HG03354 (cell line): ENCODE measurements at regions not wholly inside any gene's neighbourhood (a gene's known extent, or its start where the extent isn't known, plus 50 kb on each side); places are given as distances from the start of the nearest gene placed in this dataset.
"Not testable (repeated sequence)": the region's sequence is repeated elsewhere in the genome, so short reads cannot be mapped to it uniquely, and the experiment has no call there.

Experiments
- ATAC-seq: cut with Tn5 transposase; IDR thresholded peaks from one replicate; pipeline ENCODE4 v1.9.1; 2021; ENCODE audit warnings: mild to moderate bottlenecking; ENCODE audit not compliant: unreplicated experiment, poor library complexity, severe bottlenecking

DNA sequence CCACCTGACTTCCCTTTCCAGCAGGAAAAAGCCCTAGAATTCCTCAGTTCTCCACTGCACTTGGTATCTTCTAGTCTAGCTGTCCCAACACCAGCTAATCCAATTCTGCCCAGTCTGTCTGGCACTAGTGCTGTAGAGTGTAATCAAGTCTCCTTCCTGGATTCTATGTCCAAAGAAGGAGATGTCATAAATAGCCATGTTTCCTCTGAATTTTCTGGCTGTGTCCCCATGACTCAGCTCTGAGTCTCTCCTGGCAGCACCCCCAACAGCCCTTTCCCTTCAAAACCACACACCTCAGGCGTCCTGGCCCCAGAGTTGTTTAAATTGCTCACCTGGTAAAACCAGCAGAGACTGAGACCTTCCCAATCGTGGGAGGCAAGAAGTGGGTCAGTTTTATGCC lies 197.2 kb downstream of the GRXCR1 start:
- no peak for ATAC-seq

DNA sequence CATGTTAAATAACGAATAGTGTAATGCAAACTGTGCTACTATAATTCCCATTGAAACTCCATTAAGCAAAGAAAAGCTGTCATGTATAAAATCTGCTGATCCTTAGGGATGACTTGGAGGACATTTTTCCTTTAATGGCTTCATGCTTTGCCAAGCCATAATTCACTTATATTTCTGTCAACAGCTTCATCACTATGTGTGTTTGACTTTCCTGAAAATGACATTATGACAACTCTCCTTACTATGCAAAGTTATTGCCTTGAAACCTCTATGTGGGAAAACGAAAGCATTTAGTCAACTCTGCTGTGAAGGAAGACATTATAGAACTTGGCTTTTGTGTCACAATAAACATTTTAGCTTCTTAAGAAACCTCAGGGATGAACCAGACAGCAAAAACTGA lies 210.5 kb downstream of the GRXCR1 start:
- no peak for ATAC-seq

DNA sequence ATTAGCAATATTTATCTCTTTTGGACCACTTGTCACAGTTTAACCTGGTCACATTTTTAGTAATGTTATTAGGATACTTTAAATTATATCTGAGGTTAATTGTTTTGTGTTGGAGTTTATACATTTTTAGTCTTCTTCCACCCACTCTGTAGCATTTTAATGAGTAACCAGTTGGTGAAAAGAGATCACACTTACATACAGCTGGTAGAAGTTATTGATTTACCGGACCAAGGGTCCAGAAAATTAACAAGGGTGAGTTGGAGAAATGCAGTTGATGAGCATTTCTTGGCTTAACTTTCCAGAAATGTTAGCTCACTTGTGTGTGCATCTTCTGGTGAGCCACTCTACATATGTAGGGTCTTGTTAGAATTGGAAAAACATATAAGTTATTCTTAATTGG lies 219.6 kb downstream of the GRXCR1 start:
- peak; percentile 70 for ATAC-seq

DNA sequence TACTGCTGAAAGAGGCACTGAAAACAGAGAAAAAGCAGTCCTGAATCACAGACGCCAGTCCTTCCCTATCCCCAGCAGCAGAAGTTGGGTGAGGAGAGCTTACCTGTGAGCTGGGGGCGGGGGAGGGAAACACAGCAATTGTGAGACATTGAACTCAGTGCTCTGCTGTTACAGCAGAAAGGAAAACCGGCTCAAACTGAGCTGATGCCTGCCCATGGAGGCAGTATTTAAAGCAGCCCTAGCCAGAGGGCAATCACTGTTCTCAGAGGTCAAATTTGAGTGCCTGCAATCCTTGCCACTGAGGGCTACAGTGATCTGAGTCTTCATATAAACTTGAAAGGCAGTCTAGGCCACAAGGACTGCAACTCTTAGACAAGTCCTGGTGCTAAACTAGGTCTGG lies 220.7 kb downstream of the GRXCR1 start:
- ATAC-seq: no peak

DNA sequence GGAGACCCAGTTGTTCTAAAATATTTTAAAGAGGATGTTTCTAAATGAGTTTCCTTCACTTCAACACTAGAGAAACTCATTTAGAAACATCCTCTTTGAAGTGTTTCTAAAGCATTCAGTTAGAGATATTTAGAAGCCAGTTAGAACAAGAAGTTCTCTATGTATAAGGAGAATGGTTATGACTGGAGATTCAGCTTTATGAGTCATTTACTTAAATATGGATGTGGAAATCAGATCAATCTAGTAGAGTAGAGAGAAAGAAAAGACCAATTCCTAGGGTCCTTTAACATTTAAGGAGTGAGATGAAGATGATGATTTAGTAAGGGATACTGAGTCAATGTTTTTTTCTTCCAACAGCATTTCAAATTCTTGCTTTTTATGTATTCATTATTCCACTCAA lies 234.1 kb downstream of the GRXCR1 start:
- no peak for ATAC-seq

DNA sequence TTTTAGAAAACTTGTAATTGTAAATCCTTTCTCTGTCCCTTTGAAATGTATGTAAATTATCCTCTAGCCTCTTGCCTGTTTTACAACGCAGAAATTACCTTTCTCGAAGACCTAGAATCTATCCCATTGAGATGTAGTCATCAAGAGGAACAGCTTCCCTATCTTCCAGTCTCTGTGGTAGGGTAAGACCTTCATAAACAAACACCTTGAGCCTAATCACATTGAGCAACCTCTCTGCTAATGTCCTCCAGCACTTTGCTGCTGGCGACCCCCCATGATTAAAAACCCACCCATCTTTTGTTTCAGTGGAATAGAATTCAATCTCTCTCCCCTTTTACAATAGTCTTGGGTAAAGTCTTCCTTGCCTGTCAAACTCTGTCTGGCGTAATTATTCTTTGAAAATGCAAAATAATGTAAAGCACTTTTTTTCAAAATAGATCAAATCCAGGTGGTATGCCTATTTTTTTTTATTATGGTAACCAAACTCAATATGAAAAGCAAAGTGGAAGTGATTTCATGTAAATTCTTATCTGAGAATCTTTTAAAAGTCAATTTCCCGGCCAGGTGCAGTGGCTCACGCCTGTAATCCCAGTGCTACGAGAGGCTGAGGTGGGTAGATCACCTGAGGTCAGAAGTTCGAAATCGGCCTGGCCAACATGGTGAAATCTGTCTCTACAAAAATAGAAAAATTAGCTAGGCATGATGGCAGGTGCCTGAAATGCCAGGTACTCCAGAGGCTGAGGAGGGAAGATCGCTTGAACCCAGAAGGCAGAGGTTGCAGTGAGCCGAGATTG lies 237.9 kb downstream of the GRXCR1 start:
- no peak for ATAC-seq

DNA sequence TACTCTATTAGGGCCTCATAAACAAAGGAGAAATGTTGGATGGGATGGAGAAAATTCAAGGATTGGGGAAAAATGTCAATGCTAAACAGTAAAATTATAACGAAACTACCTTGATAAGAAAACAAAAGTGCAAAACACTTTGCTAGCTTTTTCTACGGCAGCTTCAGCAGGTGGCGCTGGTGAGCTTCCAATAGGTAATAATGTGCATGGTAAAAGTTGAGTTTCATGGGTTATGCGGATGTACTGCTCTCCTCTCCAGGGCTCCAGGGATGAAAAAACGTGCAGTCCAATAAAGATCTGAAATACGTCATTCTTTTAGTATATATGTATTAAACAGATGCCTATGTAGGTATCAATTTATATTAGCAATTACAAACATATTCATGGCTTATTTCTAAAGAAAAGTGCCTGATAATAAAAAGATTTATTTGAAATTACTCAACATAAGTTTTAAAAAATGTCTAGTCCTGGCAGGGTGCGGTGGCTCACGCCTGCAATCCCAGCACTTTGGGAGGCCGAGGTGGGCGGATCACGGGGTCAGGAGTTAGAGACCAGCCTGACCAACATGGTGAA lies 239.6 kb downstream of the GRXCR1 start:
- ATAC-seq: peak; percentile 93

DNA sequence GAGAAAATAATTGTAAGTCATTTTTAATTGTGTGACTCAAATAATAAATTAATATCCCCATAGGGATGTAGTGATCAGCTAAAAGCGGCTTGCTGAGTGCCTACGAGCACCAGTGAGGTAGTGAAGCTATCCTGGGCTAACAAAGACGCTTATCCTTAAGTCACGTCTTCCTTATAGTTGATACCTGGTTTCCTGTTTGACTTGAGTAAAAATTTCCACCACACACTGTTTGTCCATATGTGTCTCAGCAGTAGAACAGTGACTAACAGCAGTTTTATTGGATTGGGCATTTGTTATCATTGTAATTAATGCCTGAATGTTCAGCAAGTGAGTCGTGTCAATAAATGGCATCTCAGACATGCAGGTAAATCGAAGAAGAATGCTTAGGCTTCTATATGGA lies 241.1 kb downstream of the GRXCR1 start:
- no peak for ATAC-seq

DNA sequence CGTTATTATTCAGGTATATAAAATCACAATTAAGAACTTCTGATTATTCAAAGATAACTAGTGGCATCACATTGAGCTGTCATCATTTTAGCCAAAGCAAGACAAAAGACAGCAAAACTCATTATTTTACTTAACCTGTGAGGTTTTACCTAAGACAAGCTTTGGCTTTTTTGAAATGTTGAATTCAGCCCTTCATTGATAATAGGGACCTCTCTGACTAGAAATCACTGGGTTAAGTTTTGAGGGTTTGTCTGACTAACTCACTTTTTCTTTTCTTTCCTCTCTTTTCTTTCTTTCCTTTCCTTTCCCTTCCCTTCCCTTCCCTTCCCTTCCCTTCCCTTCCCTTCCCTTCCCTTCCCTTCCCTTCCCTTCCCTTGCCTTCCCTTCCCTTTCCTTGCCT lies 244.2 kb downstream of the GRXCR1 start:
- no peak for ATAC-seq

DNA sequence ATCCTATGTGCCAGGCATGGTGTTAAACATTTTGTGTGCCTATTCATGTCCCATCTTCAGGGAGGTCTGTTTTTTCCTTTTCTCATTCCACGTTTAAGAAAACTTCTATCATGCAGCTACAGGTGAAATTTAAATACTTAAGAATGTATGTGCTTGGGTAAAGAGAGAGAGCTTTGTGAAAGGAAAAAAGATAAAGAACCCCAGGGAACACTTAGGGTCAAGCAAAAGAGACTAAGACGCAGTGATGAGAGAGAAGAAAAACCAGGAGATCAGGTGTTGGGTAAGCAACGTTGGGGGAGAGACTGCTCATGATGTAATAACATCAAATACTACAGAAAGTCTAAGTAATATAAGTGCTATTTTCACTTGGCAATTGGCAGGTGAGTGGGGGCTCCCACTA lies 253.7 kb downstream of the GRXCR1 start:
- no peak for ATAC-seq

DNA sequence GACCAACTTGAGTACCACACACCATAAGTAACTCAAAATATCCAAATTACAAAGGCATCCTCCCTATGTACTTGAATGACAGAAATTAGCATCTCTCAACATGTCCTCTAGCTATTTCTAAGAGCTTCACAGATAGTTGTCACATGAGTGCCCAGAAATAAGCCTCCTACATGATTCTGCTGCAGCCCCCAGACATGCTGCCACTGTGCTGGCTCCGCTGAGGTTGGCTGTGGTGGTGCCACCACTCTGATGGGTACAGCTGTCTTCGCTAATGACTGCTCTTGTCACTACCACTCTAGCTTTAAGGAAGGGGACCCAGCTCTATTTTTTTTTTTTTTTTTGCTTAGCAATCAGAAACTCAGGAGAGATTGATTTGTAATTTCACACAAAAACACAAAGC lies 256.0 kb downstream of the GRXCR1 start:
- ATAC-seq: no peak

DNA sequence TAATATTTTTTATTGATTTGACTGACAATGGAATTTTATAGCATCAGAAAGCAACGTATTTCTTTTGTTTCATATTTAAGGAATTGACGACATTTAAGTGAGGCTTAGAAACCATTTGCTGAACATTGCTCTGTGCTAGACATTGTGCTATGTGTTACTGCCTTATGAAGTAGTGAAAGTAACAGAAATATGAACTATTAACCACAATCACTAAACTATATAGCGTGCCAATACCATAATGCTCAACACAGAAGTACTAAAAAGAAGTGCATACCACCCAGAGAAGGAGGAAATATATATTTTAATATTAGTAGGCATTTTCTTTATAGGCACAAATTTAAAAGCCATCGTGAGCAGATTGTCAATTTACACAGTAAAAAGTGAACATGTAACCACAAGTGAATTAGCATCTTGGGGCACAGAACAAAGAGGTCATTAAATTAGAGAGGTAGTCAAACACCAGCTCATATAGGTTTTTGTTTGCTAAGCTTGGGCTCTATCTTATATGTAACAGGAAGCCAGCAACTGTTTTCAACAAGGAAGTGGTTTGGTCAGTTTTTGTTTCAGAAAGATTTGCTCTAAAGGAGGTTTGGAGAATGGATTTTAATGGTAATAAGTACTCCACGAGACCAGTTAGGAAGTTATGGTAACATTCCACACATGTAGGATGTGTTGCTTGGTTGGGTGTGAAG lies 270.7 kb downstream of the GRXCR1 start:
- no peak for ATAC-seq

DNA sequence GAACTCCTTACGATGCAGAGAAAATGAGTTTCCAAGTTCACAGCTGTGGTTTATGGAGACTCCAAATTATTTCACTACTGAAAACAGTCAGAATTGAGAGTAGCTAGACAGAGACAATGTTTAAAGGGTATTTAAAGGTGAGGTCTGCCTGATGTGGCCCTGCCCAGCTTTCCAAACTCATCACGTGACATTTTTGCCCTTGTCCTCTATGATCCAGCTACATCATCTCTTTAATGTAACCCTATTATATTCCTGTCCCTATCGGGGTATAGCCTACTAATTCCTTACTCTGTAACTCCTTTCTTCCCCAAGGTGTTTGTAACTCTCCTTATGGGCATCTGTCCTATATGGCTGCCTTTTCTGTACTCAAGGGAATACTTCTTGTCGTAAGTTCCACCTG lies 297.2 kb downstream of the GRXCR1 start:
- ATAC-seq: no peak

DNA sequence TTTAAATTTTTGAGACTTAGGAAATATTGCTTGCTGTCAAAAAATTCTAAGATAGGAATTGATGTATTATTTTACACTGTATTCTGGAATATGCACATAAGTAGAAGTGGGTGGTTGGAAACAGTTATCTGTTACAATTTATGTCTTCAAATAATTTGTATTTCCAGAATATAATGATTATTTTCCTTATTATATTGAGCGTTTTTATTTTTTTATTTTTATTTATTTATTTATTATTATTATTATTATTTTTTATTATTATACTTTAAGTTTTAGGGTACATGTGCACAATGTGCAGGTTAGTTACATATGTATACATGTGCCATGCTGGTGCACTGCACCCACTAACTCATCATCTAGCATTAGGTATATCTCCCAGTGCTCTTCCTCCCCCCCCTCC lies 320.1 kb downstream of the GRXCR1 start:
- ATAC-seq: not testable (repeated sequence)

DNA sequence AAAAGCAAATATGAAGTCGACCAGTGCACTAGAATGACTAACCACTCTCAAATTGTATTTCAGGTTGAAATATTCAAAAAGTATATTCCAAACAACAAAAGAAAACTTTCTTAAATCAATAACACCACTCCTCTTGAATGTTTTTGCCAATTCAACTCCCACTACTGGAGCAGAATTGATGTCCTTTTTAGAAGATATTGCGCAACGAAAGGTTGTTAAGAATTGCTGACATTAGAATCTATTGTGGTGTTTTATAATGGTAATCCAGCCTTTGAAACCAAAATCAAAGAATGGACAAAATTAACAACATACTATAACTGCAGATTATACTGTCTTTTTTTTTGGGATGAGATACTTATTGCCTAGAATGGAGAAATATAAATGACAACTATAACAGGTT lies 331.3 kb downstream of the GRXCR1 start:
- no peak for ATAC-seq

DNA sequence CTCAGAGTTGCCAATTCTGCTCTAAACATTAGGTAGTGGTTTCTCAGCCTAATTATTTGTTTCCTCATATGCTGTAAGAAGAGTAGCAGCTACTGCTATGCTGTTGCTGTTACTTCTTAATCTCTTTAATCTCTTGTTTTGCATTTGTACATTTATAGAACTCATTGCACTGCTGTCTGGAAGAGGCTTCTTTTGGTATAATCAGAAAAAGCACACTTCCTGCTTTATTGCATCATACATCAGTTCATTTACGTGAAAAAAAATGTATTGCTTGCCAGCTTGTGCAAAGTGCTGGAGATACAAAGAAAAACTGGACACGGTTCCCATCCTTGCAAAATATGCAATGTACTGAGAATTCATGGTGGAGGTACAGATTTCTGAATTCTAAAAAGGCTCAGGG lies 332.0 kb downstream of the GRXCR1 start:
- no peak for ATAC-seq

DNA sequence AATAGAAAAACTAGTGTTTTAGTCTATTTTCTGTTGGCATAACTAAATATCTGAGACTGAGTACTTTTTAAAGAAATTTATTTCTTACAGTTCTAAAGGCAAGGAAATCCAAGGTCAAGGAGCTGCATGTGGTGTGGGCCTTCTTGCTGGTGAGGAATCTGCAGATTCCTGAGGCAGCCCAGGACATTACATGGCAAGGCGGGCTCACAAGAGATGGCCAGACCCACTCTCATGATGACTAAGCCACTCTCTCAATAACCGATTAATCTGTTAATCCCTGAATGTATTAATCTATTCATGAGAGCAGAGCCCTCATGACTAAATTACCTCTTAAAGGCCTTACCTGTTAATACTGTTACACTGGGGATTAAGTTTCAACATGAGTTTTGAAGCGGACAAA lies 340.8 kb downstream of the GRXCR1 start:
- no peak for ATAC-seq

DNA sequence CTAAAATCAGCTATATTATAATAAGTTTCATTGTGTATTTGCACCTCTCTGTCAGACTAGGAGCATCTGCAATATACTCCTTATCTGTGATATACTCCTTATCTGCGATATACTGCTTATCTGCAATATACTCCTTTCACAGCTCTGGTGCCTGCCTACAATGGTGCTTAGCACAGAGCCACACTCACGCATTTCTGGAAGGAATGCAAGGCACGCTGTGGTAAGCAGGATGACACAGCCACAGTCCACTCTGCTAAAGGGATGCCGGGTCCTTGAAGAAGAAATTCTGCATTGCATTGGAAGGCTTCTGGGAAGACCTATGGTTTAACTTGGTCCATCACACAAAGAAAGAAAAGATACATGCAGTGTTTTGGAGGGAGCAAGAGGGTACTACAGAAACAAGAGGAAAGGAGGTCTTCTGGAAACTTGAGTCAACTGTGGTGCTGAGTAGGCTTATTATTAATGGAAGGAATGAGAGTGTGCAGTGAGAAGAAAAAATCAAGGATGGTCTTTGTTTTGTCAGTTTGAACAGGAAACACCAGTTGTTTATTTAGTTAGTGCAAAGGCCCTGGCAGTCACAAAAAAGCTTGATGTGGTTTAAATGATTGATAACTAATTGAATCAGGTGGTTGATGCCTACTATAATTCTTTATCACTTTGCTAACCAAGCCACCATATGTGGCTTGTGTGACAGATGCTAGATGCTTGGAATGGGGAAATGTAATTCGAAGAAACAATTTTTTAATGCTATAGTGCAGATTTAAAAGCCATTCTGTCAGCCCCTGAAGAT lies 342.3 kb downstream of the GRXCR1 start:
- no peak for ATAC-seq

DNA sequence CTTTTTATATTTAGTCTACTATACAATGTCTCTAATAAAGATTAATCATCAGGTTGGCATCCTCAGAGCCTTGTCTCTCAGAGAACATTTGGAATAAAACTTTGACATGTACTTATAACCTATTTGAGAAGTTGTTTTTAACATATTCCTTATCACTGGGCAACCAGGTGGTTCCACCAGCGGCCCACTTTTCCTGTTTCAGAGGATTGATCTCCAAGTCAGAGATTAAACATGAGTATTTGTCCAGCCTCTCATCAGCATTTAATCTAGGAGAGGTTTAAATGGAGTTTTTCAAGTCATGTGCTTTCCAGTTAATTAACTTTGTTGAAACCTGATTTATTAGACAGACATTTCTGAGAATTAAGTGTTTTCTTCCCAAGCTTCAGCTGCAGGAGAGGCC lies 345.5 kb downstream of the GRXCR1 start:
- no peak for ATAC-seq

DNA sequence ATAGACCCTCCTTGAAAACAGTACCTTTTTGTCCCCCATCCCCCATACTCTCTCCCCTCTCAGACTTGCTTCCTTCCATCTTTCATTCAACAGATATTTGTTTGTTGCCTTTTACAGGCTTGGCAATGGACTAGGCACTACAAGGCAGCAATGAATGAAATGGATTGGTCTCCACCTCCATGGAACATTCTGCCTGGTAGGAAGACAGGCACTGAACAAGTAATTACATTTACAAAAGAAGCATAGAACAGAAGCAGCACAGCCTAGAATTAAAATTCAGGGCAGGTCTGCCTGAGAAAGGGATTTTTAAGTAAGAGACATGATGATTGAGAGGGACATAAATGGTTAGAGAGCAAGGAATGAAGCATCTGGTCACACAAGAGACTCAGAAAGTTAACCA lies 346.1 kb downstream of the GRXCR1 start:
- no peak for ATAC-seq
